Esophagus muscularis mucosa (tissue), 4 donors: ENCODE measurements at regions not wholly inside any gene's neighbourhood (a gene's known extent, or its start where the extent isn't known, plus 50 kb on each side); places are given as distances from the start of the nearest gene placed in this dataset.

ENCODE experiments used
- DNase-seq: peaks from one replicate; pipeline ENCODE4 v3.0.0-alpha.2; 2017; ENCODE audit errors: extremely low spot score
- H3K27ac ChIP-seq, 4 donors: fragments of 200-600 bp; sonication (generic); replicated peaks in 1 of 4; 1 replicate in 3 of 4; 2 replicates in 1 of 4; pipeline ENCODE4 v1.5.1; 2016 to 2019; ENCODE audit warnings: mild to moderate bottlenecking in 1 of 4
- H3K27me3 ChIP-seq, 4 donors: fragments of 200-600 bp; sonication (generic); one replicate each; pipeline versions ENCODE4 v1.5.1 to v1.6.0; 2016 to 2019
- H3K36me3 ChIP-seq, 4 donors: fragments of 200-600 bp; sonication (generic); one replicate each; pipeline ENCODE4 v1.5.1; 2016 to 2019
- H3K4me1 ChIP-seq, 4 donors: fragments of 200-600 bp; sonication (generic); one replicate each; pipeline ENCODE4 v1.5.1; 2016 to 2019
- H3K4me3 ChIP-seq, 4 donors: fragments of 200-600 bp; sonication (generic); 1 replicate in 2 of 4; 2 replicates in 2 of 4; pipeline ENCODE4 v1.5.1; 2016 to 2019; ENCODE audit warnings: mild to moderate bottlenecking in 4 of 4, moderate library complexity in 1 of 4
- H3K9me3 ChIP-seq, 4 donors: fragments of 200-600 bp; sonication (generic); 1 replicate in 3 of 4; 2 replicates in 1 of 4; pipeline ENCODE4 v1.5.1; 2016 to 2019
- CTCF ChIP-seq, 3 experiments: fragments of 200-600 bp in 2 of 3; fragments of 450-650 bp in 1 of 3; sonication (generic) in 2 of 3; IDR thresholded peaks; one replicate each; pipeline ENCODE4 v1.5.1; 2017 to 2019; ENCODE audit warnings: antibody characterized with exemption in 3 of 3, mild to moderate bottlenecking in 2 of 3, moderate library complexity in 1 of 3
- EP300 ChIP-seq: sonication (generic); formaldehyde crosslinking; IDR thresholded peaks from one replicate; pipeline ENCODE4 v1.6.1; 2017; ENCODE audit warnings: antibody characterized with exemption
- POLR2A ChIP-seq: fragments of 450-650 bp; IDR thresholded peaks from one replicate; pipeline ENCODE4 v1.6.1; 2017; ENCODE audit warnings: antibody characterized with exemption, moderate library complexity, mild to moderate bottlenecking, low read depth
- POLR2AphosphoS5 ChIP-seq, 2 donors: sonication (generic); formaldehyde crosslinking; IDR thresholded peaks; one replicate each; pipeline ENCODE4 v1.6.1; 2017; ENCODE audit warnings: antibody characterized with exemption in 2 of 2
- WGBS: methylation state at CpG from one replicate; pipeline ENCODE4 v1.1.5; 2018; 5-methylcytosine and 5-hydroxymethylcytosine counted together
- intact Hi-C: fragments of 100-400 bp; cut with DNase I; formaldehyde crosslinking; loops from one replicate; pipeline ENCODE4 v1.15.1; 2023

GRCh38 chr12:98243190-98243589 lies 272.2 kb upstream of the TMPO start:
- WGBS = 76% methylated on average over 1 of the region's 1 CpG
- intact Hi-C loops = no loop called here
- H3K27me3 ChIP-seq = no peaks in the 10 kb centered on the region
- peaks cover 0 to 10% (median 0%) of the 10 kb centered on the region in 4 donors for H3K4me1 ChIP-seq
- no peak overlapping the region for H3K4me3 ChIP-seq
- H3K9me3 ChIP-seq = no peaks in the 10 kb centered on the region
- no peak for TF ChIP-seq POLR2A
- no peak for TF ChIP-seq CTCF (IDR thresholded peaks at IDR 0.05)
- TF ChIP-seq POLR2AphosphoS5 (IDR thresholded peaks at IDR 0.05) = no peak
- no peak for TF ChIP-seq EP300
- no peak for DNase-seq
- no peak overlapping the region for H3K27ac ChIP-seq
- no peaks in the 10 kb centered on the region for H3K36me3 ChIP-seq

GRCh38 chr12:98244136-98244535 lies 271.3 kb upstream of the TMPO start:
- no peak for DNase-seq

GRCh38 chr12:98253207-98254037 lies 262.0 kb upstream of the TMPO start:
- Histone ChIP-seq H3K27ac (no peak overlapping the region), H3K27me3 (no peaks in the 10 kb centered on the region), H3K4me3 (no peak overlapping the region), H3K9me3 (no peaks in the 10 kb centered on the region), H3K36me3 (no peaks in the 10 kb centered on the region), H3K4me1 (no peaks in the 10 kb centered on the region)
- TF ChIP-seq POLR2AphosphoS5 (IDR thresholded peaks at IDR 0.05) (no peak), POLR2A (no peak), CTCF (IDR thresholded peaks at IDR 0.05) (no peak), EP300 (no peak)
- intact Hi-C loops = no loop called here
- no peak for DNase-seq
- 68% methylated on average over 7 of the region's 7 CpGs for WGBS

More at GRCh38 chr12:98244136-98244535, 271.3 kb upstream of the TMPO start:
- no peaks in the 10 kb centered on the region for H3K9me3 ChIP-seq
- no peak overlapping the region for H3K4me3 ChIP-seq
- WGBS = 58% methylated on average over 2 of the region's 2 CpGs
- intact Hi-C loops = no loop called here
- H3K27ac ChIP-seq = no peak overlapping the region
- no peaks in the 10 kb centered on the region for H3K36me3 ChIP-seq
- no peaks in the 10 kb centered on the region for H3K27me3 ChIP-seq
- H3K4me1 ChIP-seq = peaks cover 0 to 1% (median 0%) of the 10 kb centered on the region in 4 donors
- no peak for TF ChIP-seq CTCF (IDR thresholded peaks at IDR 0.05)
- TF ChIP-seq POLR2AphosphoS5 (IDR thresholded peaks at IDR 0.05) = no peak
- TF ChIP-seq POLR2A = no peak
- no peak for TF ChIP-seq EP300

- no peaks in the 10 kb centered on the region for H3K36me3 ChIP-seq
- no peaks in the 10 kb centered on the region for H3K27me3 ChIP-seq
- intact Hi-C loops = no loop called here
- 95% methylated on average over 1 of the region's 1 CpG for WGBS
- H3K9me3 ChIP-seq = no peaks in the 10 kb centered on the region
- no peak for TF ChIP-seq CTCF (IDR thresholded peaks at IDR 0.05)
- TF ChIP-seq POLR2A = no peak
- no peak for TF ChIP-seq EP300
- TF ChIP-seq POLR2AphosphoS5 (IDR thresholded peaks at IDR 0.05) = no peak
- no peak overlapping the region for H3K4me3 ChIP-seq
- peaks cover 0 to 14% (median 12%) of the 10 kb centered on the region in 4 donors for H3K4me1 ChIP-seq
- DNase-seq = no peak
- H3K27ac ChIP-seq = no peak overlapping the region
Observed at GRCh38 chr12:98256830-98257229, 258.6 kb upstream of the TMPO start.
